ENCODE measurements at regions not wholly inside any gene's neighbourhood (a gene's known extent, or its start where the extent isn't known, plus 50 kb on each side); places are given as distances from the start of the nearest gene placed in this dataset.

- Mint-ChIP-seq H3K9me3 (no peaks in the 10 kb centered on the region), H3K27ac (no peak overlapping the region), H3K4me1 (ENCODE audit: low read depth) (no peaks in the 10 kb centered on the region), H3K36me3 (ENCODE audit: low read depth) (no peaks in the 10 kb centered on the region), H3K4me3 (no peak overlapping the region), H3K27me3 (ENCODE audit: insufficient read depth) (peaks cover 2% of the 10 kb centered on the region)
- intact Hi-C loops (cut with micrococcal nuclease) = no loop called here
- no peak for DNase-seq (ENCODE audit: low spot score)
These were observed 56.5 kb upstream of the BLID start for GRCh38 chr11:122172352-122173073.

GRCh38 chr11:122170815-122171475 lies 54.9 kb upstream of the BLID start:
- H3K4me1 Mint-ChIP-seq (ENCODE audit: low read depth) = no peaks in the 10 kb centered on the region
- no peaks in the 10 kb centered on the region for H3K36me3 Mint-ChIP-seq (ENCODE audit: low read depth)
- no peak overlapping the region for H3K4me3 Mint-ChIP-seq
- DNase-seq (ENCODE audit: low spot score) = no peak
- H3K27ac Mint-ChIP-seq = peak overlapping the region; percentile 40
- intact Hi-C loops (cut with micrococcal nuclease) = no loop called here
- H3K27me3 Mint-ChIP-seq (ENCODE audit: insufficient read depth) = no peaks in the 10 kb centered on the region
- no peaks in the 10 kb centered on the region for H3K9me3 Mint-ChIP-seq

- DNase-seq (ENCODE audit: low spot score) = no peak
- Mint-ChIP-seq H3K27me3 (ENCODE audit: insufficient read depth) (no peaks in the 10 kb centered on the region), H3K9me3 (no peaks in the 10 kb centered on the region), H3K27ac (no peak overlapping the region), H3K36me3 (ENCODE audit: low read depth) (no peaks in the 10 kb centered on the region), H3K4me1 (ENCODE audit: low read depth) (no peaks in the 10 kb centered on the region), H3K4me3 (no peak overlapping the region)
- intact Hi-C loops (cut with micrococcal nuclease) = no loop called here
These were observed 52.2 kb upstream of the BLID start for GRCh38 chr11:122168218-122168617.

GRCh38 chr11:122167100-122167499 lies 51.1 kb upstream of the BLID start:
- Mint-ChIP-seq H3K4me3 (no peak overlapping the region), H3K9me3 (no peaks in the 10 kb centered on the region), H3K4me1 (ENCODE audit: low read depth) (no peaks in the 10 kb centered on the region), H3K36me3 (ENCODE audit: low read depth) (no peaks in the 10 kb centered on the region), H3K27me3 (ENCODE audit: insufficient read depth) (no peaks in the 10 kb centered on the region), H3K27ac (no peak overlapping the region)
- no peak for DNase-seq (ENCODE audit: low spot score)
- intact Hi-C loops (cut with micrococcal nuclease) = no loop called here

- Mint-ChIP-seq H3K36me3 (ENCODE audit: low read depth) (no peaks in the 10 kb centered on the region), H3K27ac (no peak overlapping the region), H3K4me1 (ENCODE audit: low read depth) (no peaks in the 10 kb centered on the region), H3K9me3 (no peaks in the 10 kb centered on the region), H3K27me3 (ENCODE audit: insufficient read depth) (no peaks in the 10 kb centered on the region), H3K4me3 (no peak overlapping the region)
- intact Hi-C loops (cut with micrococcal nuclease) = no loop called here
- no peak for DNase-seq (ENCODE audit: low spot score)
These were observed 49.8 kb upstream of the BLID start for GRCh38 chr11:122165607-122166371.

Data from activated T-helper 1 cell treated with anti-CD3 and anti-CD28 coated beads, Interleukin-12 subunit alpha, Interleukin-12 subunit beta, Interleukin-2, Interleukin-4 antibody, amounts not matched to agents 30 ng/mL and 10 ng/mL and 1 ng/mL, durations not matched to agents 14 hours and 24 hours and 36 hours (primary cell).